ENCODE measurements at regions not wholly inside any gene's neighbourhood (a gene's known extent, or its start where the extent isn't known, plus 50 kb on each side); places are given as distances from the start of the nearest gene placed in this dataset.
"Not testable (repeated sequence)": the region's sequence is repeated elsewhere in the genome, so short reads cannot be mapped to it uniquely, and the experiment has no call there.

GRCh38 chr12:46619474-46619873 lies 206.3 kb downstream of the SLC38A4 start:
- not testable (repeated sequence) for DNase-seq (ENCODE audit: low read depth)

GRCh38 chr12:46617737-46618136 lies 208.1 kb downstream of the SLC38A4 start:
- DNase-seq (ENCODE audit: low read depth): not testable (repeated sequence)

GRCh38 chr12:46617167-46617566 lies 208.6 kb downstream of the SLC38A4 start:
- DNase-seq (ENCODE audit: low read depth): no peak

- DNase-seq (ENCODE audit: low read depth): no peak
Measured at GRCh38 chr12:46610754-46611153, 215.0 kb downstream of the SLC38A4 start.

GRCh38 chr12:46609674-46610073 lies 216.1 kb downstream of the SLC38A4 start:
- DNase-seq (ENCODE audit: low read depth): no peak

GRCh38 chr12:46609273-46609623 lies 216.5 kb downstream of the SLC38A4 start:
- DNase-seq (ENCODE audit: low read depth): no peak

GRCh38 chr12:46608431-46609272 lies 217.1 kb downstream of the SLC38A4 start:
- peak; percentile 34 for DNase-seq (ENCODE audit: low read depth)

- no peak for DNase-seq (ENCODE audit: low read depth)
Measured at GRCh38 chr12:46604684-46605083, 221.1 kb downstream of the SLC38A4 start.

GRCh38 chr12:46603776-46604456 lies 221.9 kb downstream of the SLC38A4 start:
- no peak for DNase-seq (ENCODE audit: low read depth)

GRCh38 chr12:46602474-46602873 lies 223.3 kb downstream of the SLC38A4 start:
- no peak for DNase-seq (ENCODE audit: low read depth)

- DNase-seq (ENCODE audit: low read depth): no peak
Measured at GRCh38 chr12:46590991-46591703, 218.6 kb upstream of the SLC38A2 start.

- DNase-seq (ENCODE audit: low read depth): peak; percentile 81
Measured at GRCh38 chr12:46585854-46586621, 213.5 kb upstream of the SLC38A2 start.

GRCh38 chr12:46584098-46584497 lies 211.5 kb upstream of the SLC38A2 start:
- not testable (repeated sequence) for DNase-seq (ENCODE audit: low read depth)

- DNase-seq (ENCODE audit: low read depth): not testable (repeated sequence)
Measured at GRCh38 chr12:46581990-46582389, 209.4 kb upstream of the SLC38A2 start.

- no peak for DNase-seq (ENCODE audit: low read depth)
Measured at GRCh38 chr12:46580445-46580844, 207.9 kb upstream of the SLC38A2 start.

- DNase-seq (ENCODE audit: low read depth): no peak
Measured at GRCh38 chr12:46579474-46579873, 206.9 kb upstream of the SLC38A2 start.

- DNase-seq (ENCODE audit: low read depth): no peak
Measured at GRCh38 chr12:46578190-46578982, 205.8 kb upstream of the SLC38A2 start.

GRCh38 chr12:46577063-46577776 lies 204.6 kb upstream of the SLC38A2 start:
- no peak for DNase-seq (ENCODE audit: low read depth)

GRCh38 chr12:46574847-46575246 lies 202.3 kb upstream of the SLC38A2 start:
- DNase-seq (ENCODE audit: low read depth): no peak

GRCh38 chr12:46573347-46573658 lies 200.7 kb upstream of the SLC38A2 start:
- DNase-seq (ENCODE audit: low read depth): no peak
